Right kidney (tissue), 1 donor: ENCODE measurements at regions not wholly inside any gene's neighbourhood (a gene's known extent, or its start where the extent isn't known, plus 50 kb on each side); places are given as distances from the start of the nearest gene placed in this dataset.

ENCODE experiments used
- DNase-seq: peaks from one replicate; pipeline ENCODE4 v3.0.0-alpha.2; 2016

GRCh38 chr7:16136896-16137295 is 284.4 kb downstream of the CRPPA start:
- DNase-seq, result no peak

DNA sequence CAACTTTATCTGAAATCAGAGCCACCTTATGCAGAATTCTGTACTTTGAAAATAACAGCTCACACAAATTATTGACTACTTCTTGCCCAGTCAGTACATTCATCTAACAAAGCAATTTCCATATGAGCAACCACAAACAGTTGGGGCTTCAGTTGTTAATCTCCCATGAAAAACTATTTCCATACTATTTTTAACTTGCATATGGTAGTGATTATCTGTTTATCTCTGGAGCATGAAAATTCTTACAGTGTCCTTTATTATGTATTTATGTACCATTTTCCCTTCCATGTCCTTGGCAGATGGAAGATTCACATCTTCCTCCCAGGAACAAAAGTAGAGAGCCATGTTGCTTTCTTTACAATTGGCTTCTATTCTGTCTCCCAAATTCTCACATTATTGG is 285.7 kb downstream of the CRPPA start:
- DNase-seq, result no peak

DNA sequence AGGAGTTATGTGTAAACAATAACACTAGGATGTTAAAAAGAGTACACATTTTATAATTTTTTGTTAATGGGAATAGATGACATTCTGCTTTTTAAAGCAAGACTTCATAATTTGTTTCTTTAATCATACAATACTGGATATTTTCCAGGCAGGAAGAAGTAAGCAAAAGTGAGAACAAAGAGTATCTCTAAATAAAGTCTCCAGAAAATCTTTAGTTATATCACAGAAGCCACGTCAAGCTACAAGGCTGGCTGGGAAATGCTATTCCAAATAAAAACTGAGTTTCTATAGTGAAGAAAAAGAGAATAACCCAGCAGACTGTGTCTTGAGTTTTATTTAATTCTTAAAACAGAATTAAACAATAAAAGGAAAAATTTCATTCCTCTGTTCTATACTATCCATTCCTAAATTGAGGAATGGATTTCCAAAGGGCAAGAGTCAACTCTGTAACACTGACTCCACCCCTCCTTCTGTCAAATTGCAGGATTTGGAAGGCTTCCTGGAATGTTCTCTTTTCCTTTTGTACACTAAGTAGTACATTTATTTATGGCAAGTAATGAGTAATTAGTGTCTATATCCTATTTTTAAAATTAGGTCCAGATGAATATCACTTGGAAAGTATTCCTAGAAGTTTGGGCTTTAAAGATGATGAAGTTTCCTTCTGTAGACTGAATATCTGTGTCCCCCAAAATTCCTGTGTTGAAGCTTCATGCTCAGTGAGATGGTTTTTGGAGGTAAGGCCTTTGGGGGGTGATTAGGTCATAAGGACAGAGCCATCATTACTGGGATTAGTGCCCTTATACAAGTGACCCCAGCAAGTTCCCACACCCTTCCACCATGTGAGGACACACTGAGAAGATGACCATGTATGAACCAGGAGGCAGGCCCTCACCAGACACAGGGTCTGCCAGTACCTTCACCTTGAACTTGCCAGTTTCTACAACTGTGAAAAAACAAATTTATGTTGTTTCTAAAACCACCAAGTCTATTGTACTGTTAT is 290.9 kb downstream of the CRPPA start:
- DNase-seq, result no peak

GRCh38 chr7:16129431-16130110 is 291.8 kb downstream of the CRPPA start:
- DNase-seq, result no peak

DNA sequence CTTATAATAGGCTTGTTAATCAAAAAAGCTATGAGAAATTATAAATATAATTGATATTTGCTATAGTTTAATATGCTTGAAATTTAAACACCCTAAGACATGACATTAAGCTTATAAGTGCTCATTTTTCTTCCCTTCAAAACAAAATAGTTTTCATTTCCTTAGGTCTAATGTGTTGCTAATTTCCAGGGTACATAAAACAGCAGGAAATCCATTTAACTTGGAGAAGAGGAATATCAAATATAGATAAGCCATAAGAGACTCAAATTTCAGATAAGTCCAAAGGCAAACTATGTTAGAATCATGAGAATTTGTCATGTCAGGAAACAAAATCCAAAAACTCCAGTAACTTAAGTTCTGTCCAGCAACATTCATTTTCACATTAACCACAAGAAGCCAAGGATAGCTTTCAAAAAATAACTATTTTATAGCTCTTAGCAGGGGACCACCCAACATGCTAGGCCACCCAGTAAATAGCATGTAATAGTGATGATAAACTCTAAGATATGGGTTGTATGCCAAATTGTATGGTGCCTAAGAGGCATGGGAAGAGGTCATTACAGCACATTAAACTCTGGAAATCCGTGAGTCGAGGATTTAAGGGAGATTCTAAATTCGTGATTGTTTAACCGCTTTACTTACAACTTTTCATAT is 298.1 kb downstream of the CRPPA start:
- no peak for DNase-seq

- no peak for DNase-seq
Observed at GRCh38 chr7:16121876-16122390, 299.4 kb downstream of the CRPPA start.

DNA sequence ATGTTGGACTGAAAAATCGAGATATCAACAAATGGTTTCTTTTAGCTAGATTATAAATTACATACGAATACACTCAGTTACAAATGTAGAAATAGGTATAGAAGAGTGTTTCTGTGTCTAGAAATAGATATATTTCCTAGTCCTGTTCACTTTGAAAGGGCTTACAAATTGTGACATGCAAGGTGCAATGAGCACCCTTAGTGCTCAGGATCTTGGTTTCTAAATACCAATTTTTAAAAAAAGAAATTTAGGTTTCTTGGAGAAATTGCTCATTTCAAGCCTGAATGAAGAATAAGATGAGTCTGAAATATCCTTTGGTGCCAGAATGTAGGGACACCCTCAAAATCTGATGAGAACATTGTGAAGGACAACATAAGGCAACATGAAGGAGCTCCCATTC is 306.0 kb downstream of the CRPPA start:
- DNase-seq, result no peak

DNA sequence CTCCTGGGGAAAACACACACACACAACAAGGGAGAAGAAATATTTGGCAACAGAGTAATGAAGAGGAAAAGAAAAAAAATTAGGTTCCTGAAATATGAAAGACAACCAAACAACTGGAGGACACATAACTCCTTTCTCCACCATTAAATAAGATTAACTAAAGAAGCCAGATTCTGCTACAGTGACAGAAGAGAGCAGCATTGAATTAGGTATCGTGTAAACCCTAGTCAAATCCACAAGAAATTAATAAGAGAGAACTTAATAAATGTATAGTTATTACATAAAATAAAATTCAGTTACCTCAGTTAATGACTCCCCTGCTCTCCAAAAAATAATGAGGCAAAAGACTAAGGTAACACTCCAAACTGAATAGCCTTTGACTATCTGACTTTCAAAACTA is 306.7 kb downstream of the CRPPA start:
- DNase-seq, result no peak

DNA sequence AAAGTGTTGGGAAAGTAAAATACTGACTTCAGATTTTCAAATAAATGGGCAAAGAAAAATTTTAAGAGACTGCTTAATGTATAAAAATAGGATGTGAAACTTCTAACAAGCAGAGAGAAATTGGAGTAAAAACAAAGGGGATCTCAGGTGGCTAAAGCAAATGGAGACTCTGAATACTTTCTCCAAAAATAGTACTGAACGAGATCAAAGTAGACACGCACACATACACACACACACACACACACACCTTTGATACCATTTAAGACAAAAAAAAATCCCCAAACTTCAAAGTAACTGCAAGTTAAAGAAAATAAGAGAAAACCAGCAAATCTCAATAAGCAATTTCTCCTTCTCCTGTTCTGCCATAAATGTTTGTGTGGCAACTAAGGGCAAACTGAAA is 307.3 kb downstream of the CRPPA start:
- DNase-seq, result no peak

DNA sequence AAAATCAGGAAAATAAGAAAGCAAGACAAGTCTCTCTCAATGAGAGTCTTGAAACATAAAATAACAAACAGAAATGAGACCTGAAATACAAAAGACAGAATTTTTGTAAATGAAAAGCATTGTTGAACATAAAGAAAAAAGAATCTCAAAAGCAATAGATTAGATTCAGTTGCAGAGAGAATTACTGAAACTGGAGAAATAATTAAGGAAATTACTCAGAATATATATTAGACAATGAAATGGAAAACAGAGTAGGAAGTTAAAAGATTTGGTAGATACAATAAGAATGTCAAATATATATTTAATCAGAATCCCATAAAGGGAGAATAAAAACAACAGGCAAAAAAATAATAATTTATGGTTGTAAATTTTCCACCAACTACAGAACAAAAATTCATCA is 308.3 kb downstream of the CRPPA start:
- no peak for DNase-seq

- DNase-seq, result no peak
Observed at GRCh38 chr7:16106869-16107268, 314.5 kb downstream of the CRPPA start.

DNA sequence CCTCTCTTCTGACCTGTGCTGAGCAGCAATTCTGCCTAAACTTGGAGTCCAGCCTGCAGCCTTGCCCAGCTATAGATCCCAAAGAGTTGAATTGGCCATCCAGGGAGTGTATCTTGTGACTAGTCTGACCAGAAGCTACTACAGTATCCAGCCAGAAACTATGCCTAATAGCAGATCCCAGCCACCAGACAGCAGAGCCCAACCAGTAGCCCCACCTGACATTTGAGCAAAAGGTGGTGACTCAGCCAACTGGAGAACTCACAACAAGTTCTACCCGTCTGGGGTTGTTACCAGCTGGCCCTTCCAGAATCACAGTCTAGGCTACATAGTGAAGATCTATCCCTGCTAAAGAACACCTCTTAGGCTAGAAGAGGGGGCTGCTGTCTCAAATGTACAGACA is 315.0 kb downstream of the CRPPA start:
- DNase-seq, result no peak

GRCh38 chr7:16099302-16099849 is 322.0 kb downstream of the CRPPA start:
- no peak for DNase-seq

DNA sequence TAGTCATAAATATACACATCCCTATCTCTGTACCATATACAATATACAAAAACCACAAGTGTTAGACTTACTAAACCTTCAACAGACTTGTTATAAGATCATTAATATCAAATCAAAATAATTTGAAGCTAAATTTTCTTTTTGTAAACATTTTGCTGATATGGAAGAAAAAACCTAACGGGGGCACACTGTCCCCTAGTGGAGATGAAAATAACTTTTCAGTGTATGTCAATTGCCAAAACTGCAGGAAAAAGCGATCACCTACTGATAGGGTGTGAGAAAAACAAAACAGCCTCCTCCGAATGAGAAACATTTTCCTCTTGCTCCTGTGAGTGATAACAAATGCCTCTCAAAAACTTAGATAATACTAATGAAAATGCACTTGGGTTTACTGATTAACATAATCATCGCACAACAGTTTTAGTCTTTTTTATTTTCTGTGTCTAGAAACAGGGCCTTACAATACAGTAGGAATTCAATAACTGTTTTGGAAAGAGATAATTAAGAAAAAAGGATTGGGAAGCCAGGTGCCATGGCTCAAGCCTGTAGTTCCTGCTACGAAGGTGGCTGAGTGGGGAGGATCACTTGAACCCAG is 322.7 kb downstream of the CRPPA start:
- no peak for DNase-seq

- no peak for DNase-seq
Observed at GRCh38 chr7:16098058-16098457, 323.3 kb downstream of the CRPPA start.

- no peak for DNase-seq
Observed at GRCh38 chr7:16095171-16095950, 326.0 kb downstream of the CRPPA start.

GRCh38 chr7:16094651-16095050 is 326.7 kb downstream of the CRPPA start:
- no peak for DNase-seq

GRCh38 chr7:16092711-16093110 is 328.6 kb downstream of the CRPPA start:
- DNase-seq, result no peak

GRCh38 chr7:16091701-16092310 is 329.5 kb downstream of the CRPPA start:
- no peak for DNase-seq

DNA sequence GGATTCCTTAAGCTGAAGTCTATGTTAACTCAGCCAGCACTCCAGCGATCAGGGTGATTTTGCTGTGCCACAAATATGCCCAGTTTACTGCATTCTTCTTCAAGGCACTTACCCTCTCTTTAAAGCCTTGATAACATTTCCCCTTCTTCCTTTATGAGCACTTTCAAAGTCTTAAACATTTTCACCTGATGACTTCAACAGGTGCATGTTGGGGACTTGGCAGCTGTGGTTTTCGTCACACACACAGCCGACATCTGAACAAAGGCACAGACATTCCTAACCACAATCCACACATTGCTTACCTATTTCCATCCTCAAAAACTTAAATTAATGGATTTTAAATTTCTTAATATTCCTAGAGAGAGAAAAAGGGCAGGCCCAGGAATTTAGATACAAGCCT is 331.5 kb downstream of the CRPPA start:
- no peak for DNase-seq

GRCh38 chr7:16089191-16089590 is 332.1 kb downstream of the CRPPA start:
- DNase-seq, result no peak
